NCI-H2196 (cell line): ENCODE measurements at regions not wholly inside any gene's neighbourhood (a gene's known extent, or its start where the extent isn't known, plus 50 kb on each side); places are given as distances from the start of the nearest gene placed in this dataset.

Experiments used
- DNase-seq: peaks from one replicate; lab custom pipeline; 2025; ENCODE audit not compliant: unreplicated experiment; lab: John Stamatoyannopoulos, UW

DNA sequence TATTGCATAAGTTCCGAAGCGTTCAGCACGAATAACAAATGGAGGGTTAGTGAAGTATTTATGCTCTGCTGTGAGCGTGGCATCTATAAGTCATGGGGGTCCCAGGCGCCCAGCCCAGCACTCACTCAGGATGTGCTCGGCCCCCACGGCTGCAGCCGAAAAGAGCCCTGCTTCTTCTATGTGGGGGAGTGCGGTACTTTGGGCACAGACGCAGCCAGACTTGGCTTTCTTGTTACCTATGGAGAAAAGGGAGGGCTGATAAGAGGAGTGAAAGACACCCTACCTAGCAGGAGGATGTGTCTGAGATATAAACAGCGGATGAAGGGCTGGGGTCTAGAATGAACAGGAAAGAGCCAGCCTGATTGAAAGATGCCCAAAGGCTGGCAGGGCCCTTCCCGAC lies 51.4 kb downstream of the MRPL36 start:
- no peak for DNase-seq

DNA sequence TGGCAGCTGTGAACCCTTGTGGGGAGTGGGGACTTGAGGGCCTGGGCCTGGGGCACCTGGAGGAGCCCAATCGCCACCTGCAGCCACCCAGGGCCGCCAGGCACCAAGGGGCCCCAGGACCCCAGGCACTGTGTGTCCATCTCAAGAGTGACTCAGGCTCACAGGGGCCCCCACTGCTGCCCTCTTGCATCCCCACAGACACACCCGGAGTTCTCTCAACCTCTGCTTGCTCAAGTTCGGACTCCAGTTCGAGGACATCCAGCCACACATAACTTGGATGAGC lies 51.9 kb downstream of the MRPL36 start:
- no peak for DNase-seq

DNA sequence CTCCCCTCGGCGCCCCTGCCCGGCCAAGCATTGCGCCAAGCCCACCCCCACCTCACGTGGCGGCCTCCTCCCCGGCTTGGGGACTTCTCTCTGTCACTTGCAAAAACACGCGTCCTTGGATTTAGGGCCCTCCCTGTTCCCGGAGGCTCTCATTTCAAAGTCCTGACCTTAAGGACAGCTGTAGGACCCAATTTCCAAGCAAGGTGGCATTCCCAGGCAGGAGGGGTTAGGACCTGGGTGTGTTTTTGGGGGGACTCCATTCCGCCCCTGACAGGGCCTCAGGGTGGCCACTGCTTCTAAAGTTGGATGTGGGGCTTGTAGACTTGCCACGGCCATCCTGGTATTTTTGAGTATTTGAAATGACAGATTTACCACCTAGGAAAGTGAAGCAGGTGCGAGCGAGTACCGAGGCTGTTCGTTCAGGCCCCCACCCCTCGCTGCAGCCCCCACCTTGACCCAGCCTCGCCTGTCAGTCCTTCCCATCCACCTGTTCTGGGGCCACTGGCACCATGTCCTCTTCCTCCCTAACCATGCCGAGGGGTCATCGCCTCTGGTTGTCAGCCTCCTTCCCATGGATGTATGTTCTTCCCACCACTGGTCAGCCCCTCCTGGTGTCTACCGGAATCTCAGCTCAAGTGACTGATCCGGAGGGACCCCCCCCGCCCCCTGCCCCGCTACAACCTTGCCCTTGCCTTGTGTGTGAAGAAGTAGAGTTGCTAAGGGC lies 52.4 kb downstream of the MRPL36 start:
- DNase-seq, result no peak

DNA sequence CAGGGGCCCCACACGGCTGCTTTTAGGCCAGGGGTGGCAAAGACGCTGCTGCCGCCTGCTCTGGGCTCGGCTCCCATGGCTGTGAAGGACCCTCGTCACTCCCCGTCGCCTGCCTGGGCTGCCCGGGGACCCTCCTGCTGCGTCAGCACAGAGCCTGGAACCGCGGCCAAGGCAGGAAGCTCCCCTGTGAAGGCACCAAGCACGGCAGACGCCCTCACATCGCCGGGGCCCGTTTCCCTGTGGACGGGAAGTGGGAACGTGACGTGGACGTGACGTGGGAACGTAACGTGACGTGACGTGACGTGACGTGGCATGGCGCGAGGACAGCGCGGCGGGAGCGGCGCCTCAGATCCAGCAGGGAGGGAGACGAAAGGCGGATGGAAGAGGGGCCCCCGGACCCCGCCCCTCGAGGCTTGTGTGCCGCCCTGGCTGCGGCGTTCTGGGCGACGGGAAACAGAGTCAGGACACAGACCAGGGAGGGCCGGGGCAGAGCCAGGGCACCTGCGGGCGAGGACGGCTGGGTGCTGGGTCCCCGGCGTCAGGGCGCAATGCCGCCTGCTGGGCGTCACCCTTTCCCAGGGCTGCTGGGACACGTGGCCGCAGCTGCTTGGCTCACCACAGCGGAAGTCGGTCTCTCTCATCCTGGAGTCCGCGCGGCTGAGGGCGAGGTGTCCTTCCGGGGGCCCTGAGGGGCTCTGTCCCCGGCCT lies 53.1 kb downstream of the MRPL36 start:
- DNase-seq, result no peak

DNA sequence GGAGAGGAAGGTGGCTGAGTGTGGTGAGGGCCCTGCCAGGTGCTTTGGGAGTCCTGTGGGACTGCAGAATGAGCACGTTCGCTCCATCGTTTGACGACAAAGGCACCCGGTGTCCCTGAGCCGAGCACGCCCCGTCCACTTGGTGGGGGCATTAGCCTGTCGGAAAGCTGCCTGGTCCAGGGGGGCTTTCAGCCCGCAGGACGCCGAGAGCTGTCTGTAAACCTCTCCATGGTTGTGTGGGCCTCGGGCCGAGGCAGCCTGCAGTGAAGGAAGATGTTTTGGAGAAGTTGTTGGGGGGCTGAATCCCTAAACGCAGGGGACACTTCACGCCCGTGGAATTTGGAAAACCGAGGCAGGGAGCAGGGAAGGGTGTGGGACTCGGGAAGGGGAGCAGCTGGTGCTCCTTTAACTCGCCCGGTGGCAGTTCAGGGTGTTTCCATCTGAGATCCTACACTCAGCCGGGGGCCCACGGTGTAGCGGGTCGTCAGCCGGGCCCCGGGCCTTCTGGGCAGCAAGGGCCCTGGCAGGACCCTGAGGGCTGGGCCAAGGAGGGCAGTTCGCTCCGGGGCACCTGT lies 53.8 kb downstream of the MRPL36 start:
- DNase-seq, result no peak

DNA sequence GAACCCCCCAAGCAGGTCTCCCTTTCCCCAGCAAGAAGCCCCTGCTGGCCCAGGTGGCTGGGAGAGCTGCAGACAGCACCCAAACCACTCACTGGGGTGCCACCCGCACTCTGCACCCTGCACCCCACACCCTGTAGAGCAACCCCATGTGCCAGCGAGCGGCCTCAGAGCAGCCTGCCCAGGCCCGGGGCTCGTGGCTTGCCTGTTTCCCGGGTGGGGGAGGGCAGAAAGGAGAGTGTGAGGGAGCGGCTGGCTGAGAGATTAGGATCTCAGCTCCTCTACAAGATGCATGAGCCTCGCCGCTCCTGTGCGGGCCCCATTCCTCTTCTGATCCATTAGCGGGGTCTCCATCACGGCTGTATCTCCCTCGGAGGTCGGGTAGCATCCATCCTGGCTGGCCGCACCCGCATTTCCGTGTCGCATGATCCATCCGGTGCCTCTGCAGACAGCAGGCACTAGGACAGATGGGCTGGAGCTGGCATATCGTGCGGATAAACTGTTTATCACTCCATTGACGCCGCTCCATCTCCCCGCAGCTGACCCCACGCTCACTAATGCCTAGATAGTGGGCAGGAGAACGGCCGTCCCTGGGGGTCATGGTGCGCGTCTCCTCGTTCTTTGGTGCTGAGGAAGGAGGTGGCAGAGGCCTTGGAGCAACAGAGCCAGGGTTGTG lies 54.4 kb downstream of the MRPL36 start:
- no peak for DNase-seq

DNA sequence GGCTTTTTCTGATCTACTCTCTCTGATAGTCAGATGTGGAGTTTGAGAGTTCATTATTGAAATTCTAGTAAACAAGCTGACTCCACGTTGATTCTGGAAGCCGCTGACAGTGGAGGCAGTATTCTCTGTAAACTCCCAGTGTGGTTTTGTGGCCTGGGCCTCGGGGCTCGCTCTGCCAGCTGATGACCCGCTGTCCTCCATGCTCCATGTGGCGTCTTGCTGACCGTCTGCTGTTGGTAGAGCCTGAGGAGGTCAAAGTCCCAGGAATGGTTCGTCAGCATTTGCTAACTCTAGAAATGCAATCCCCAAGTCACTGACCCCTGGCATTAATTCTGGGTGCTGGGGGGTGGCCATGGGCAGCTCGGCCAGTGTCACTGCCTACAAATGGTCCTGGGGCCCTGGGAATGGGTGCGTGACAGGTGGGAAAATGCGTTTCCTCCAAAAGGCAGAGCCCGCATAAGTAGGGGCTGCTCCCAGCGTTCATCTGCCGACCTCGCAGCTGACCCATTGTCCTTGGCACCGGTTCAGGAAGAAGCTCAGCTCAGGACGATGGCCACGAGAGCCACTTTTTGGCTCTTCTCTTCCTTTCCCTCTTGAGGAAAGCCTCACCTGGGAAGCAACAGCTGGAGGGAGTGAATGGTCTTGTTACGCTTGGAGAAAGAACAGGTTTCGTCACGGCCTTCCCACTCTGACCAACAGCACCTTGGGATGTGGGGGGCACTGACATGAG lies 55.1 kb downstream of the MRPL36 start:
- DNase-seq, result no peak

DNA sequence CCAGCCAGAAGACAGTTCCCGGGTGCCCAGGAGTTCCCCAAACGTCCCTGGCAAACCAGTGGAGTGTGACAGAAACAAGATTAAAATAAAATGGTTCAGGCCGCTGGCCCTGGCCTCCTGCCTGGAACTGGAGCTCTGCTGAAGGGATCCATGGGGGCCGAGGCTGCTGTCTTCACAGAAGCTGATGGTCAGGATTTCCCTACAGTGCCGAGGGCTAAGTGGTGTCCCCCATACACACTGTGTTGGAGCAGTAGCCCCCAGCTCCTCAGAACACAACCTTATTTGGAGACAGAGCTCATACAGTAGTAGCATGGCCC lies 55.9 kb downstream of the MRPL36 start:
- DNase-seq, result no peak

DNA sequence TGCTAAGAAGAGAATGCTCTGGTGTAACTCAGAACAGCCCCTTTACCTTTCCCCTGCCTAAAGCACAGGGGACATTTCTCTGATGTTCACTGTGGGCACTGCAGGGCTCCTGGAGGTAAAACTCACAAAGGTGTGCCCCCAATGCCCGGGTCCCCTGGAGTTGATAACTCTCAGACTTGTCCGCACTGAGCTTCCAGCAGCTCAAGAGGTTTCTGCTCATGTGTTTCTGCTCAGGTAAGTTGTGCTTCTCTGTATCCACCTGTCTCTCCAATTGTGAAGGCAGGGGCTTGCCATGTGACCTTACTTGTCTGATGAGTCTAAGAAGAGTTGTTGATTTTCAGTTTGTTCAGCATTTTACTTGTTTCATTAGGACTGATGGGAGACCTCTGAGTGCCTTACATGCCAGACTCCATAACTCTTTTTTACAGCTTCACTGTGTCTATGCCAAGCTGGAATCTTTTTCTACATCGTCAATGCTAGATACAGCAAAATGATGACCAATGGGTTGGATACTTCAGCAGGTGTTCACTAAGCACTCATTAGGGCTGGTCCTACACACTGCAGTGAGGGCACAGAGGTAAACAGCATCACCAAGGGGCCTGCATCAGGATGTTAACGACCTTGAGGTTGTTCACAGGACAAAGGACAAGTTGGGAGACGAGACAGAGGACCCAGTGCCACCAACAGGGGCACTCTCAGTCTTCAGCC lies 56.4 kb downstream of the MRPL36 start:
- no peak for DNase-seq

DNA sequence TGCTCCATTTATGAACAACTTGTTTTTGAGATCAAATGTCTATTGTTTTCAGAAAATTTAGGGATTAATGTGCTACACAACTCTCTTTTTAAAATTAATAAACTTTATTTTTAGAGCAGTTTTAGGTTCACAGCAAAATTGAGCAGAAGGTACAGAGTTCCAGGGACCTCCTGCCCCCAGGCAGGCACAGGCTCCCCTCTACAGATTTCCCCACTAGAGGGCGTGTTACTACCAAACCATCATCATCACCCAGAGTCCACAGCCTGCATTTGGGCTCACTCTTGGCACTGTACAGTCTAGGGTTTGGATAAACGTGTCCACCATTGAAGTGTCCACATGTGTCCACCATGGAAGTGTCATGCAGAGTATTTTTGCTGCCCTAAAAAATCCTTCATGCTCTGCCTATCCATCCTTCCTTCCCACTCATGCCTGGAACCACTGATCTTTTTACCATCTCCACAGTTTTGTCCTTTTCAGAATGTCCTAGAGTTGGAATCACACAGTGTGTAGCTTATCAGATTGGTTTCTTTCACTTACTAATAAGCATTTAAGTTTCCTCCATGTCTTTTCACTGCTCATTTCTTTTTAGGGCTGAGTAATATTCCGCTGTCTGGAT lies 61.7 kb downstream of the MRPL36 start:
- DNase-seq, result peak; percentile 27

DNA sequence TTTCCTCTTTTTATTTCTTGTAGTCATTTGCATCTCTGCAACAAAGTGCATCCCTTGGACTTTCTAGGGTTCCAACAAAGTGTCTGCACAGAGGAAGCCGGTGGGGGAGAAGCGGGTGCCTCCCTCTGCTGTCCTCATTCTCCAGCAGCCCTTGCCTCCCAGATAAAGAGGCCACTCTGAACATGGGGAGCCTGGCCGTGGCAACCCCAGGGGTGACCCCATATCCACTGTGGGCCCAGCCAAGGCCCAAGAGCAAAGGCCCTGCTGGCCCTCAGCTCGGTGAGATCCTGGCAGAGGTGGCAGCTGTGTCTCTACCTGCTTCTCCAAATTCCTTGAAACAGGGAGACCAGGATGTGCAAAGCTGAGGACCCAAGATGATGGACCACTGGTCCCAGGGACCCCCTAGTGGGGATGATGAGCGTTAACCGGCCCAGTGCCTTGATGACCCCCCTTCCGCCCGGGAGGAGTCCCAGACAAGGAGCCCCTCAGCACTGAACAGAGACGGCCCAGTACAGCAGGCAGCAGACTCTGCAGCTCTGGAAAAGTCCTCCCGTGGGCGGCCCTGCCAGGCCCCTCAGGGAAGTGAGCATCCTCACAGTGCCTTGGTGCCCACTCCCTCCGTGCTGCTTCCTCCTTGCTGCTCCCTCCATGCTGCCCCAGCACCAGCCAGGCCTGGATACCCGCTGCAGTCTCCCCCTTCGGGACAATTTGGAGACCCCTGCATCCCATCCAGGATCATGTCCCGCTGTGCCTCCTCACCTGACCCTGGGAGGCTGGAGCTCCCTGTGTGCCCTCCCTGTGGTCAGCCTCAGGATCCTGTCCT lies 62.5 kb downstream of the MRPL36 start:
- no peak for DNase-seq

DNA sequence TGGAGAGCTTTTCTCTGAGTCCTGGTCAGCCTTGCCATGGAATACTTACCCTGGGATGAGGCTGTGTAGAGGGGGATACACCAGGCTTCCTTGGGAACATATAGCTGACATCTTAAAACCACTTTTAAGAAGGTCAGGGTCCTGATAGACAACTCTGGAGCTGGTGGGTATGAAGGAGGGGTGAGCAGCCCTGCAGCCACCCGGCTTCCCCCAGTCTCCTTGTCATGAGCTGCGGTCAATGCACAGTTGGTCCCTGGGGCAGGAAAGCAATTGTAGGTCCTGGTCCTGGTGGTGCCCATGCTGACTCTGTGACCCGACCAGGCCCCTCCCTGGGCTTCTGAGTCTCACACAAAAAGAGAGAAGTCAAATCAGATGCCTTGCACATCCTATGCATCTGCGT lies 63.6 kb downstream of the MRPL36 start:
- no peak for DNase-seq

DNA sequence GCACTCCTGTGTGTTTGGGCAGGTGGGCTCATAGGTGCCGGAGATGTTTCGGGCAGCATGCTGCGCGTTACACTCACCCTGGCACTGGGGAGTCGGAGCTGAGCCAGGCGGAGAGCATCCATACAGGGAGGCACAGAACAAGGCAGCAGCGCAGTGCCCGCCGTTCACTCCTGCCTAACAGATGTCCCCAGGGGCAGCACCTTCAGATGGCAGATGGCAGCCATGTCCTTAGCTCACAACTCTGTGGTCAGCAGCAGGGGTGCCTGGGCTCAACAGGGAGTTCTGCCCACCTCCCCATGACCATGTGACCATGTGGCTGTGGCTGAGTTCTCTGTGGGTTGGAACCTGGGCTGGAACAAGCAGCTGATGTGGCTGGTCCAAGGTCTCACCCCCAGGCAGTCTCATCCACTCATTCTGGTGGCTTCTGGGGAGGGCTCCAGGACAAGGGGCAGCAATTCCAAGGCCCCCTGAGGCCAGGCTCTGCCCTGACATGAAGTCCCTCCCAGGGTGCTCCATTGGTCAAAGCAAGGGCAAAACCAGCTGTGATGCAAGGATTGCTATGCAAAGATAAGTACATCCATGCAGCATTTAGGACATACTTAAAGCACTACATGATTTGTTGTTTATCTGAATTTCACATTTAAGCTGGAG lies 64.2 kb downstream of the MRPL36 start:
- DNase-seq, result no peak

DNA sequence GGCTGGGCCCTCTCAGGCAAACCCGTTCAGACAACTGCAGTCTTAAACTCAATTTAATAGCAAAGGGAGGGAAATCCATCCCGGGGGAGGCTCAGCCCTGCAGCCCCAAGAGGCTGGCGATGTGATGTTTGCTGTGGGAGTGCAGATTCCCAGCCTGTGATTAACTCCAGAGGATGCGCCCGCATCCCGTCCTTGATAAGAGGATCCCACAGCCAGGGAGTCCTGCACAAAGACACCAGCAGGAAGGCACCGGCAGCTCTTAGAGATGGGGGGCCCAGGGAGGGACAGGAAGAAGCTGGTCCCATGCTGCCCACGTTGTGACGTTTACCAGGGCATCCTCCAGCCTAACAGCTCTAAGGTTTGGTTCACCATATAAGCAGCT lies 64.7 kb downstream of the MRPL36 start:
- no peak for DNase-seq

DNA sequence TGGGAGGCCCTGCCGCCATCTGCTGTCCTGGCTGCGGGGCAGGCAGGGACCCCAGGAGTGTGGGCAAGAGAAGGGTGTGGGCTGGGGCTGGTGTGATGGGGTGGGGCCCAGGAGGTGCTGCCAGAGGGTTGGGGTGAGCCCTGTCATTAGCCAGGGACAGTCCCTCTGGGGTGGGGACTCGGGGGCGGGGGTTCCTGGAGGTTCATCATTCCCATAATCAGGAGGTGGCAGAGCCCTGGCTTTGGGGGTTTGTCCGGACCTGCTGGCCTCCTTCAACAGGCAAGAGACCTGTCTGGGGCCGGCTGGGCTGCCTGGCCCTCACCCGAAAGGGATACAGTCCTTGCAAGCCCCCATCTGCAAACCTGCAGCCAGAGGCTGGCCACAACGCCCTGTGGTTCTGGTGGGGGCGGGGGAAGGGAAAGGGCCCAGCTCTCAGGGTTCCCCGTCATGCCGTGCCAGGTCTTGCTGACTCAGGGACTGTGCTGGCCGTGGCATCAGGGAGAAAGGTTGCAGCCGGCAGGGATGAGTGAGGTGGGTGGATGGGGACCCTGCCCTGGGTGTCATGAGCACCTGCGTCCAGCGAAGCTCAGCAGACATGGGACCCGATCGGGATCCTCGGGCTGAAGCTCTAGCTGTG lies 65.2 kb downstream of the MRPL36 start:
- no peak for DNase-seq

DNA sequence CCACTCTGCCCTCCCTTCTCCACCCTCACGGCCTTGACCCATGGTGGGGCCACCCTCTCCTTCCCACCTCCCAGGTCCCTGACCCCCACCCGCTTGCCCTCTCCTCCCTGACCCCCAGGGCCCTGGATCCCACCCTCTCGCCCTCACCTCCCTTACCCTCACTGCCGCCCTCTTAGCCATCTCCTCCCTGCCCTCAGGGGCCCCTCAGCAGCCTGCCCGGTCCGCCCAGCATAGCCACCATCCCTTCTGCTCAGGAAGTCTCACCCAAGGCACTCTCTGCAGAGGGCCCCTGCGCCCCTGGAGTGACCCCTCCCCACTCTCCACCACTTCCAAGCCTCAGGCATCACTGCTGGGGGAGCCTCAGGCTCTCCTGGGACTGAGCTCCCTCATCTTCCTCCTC lies 66.3 kb downstream of the MRPL36 start:
- no peak for DNase-seq

DNA sequence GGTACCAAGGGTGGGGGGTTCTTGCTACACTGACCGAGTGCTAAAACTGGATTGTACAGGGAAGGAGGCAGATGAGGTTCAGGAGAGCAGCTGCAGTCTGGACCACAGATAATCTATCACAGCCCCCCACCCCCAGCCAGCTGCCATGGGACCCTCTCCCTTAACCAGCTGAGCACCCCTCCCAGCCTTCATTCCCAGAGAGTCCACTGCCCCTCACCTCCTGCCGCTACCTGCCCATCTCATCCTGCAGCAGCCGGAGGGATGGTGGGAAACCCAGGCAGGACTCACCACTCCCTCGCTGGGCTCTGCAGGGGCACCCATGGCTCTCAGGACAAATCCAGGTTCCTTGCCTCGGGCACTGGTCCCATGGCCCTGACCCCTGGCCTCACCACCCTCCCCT lies 66.7 kb downstream of the MRPL36 start:
- no peak for DNase-seq

DNA sequence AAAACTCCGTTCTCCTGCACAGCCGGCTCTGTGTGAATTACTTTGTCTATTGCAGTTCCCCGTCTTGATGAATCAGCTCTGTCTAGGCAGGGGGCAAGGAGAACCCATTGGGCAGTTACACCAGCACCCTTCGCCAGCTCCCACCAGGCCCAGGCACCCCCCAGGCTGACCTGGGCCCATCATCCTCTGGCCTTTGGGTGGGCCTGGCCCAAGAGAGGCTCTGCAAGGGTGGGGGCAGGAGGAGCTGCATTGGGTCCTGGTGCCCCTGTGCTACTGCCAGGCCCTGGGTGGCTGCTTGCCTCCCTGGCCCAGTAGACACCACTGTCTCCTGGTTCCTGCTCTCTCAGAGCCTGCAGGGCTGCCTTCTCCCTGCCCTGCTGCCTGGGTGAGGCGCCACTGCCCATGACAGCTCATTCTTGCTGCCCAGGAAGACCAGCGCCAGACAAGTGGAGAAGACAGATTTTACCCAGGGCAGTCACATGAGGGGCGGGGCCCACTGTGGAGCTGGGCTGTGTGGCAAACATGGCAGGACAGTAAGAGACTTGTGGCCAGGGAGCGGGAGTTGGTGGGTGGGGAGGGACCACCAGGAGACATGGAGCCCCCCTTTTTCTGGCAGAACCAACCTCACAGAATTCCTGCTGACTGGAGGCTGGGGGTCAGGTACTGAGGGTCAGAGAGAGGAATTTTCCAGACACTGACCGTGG lies 67.2 kb downstream of the MRPL36 start:
- DNase-seq, result no peak
